Limb (tissue), 2 donors: ENCODE measurements at regions not wholly inside any gene's neighbourhood (a gene's known extent, or its start where the extent isn't known, plus 50 kb on each side); places are given as distances from the start of the nearest gene placed in this dataset.
A peak's percentile ranks its signal among the peaks of the same experiment; 100 is the strongest.

ENCODE experiments used
- DNase-seq, 2 donors: peaks; one replicate each; pipeline ENCODE4 v3.0.0-alpha.2; 2016; ENCODE audit errors: extremely low spot score in 2 of 2

- no peak for DNase-seq
Observed at GRCh38 chr20:56956534-56956933, 309.9 kb downstream of the BMP7 start.

- peak; percentile 76 to 77 for DNase-seq
Observed at GRCh38 chr20:56957737-56958553, 308.5 kb downstream of the BMP7 start.

GRCh38 chr20:56964901-56965300 is 301.5 kb downstream of the BMP7 start:
- DNase-seq = no peak

GRCh38 chr20:56967916-56968315 is 298.5 kb downstream of the BMP7 start:
- DNase-seq = no peak

GRCh38 chr20:56968376-56969048 is 297.9 kb downstream of the BMP7 start:
- DNase-seq = no peak

- peak in 1 of 2 donors; percentile 66 for DNase-seq
Observed at GRCh38 chr20:56974499-56975250, 291.8 kb downstream of the BMP7 start.

GRCh38 chr20:56975838-56976237 is 290.6 kb downstream of the BMP7 start:
- DNase-seq = no peak

- DNase-seq = no peak
Observed at GRCh38 chr20:56976336-56976735, 290.1 kb downstream of the BMP7 start.

GRCh38 chr20:56978475-56978874 is 288.0 kb downstream of the BMP7 start:
- no peak for DNase-seq

- DNase-seq = no peak
Observed at GRCh38 chr20:56979125-56979524, 287.3 kb downstream of the BMP7 start.

- no peak for DNase-seq
Observed at GRCh38 chr20:56981301-56981700, 285.1 kb downstream of the BMP7 start.

- no peak for DNase-seq
Observed at GRCh38 chr20:56983813-56984212, 282.6 kb downstream of the BMP7 start.

- no peak for DNase-seq
Observed at GRCh38 chr20:56985066-56985685, 281.3 kb downstream of the BMP7 start.

GRCh38 chr20:56986476-56986875 is 280.0 kb downstream of the BMP7 start:
- no peak for DNase-seq

- DNase-seq = no peak
Observed at GRCh38 chr20:56986931-56987720, 279.3 kb downstream of the BMP7 start.

GRCh38 chr20:56987986-56988385 is 278.5 kb downstream of the BMP7 start:
- DNase-seq = no peak

- DNase-seq = peak in 1 of 2 donors; percentile 13
Observed at GRCh38 chr20:56988446-56988845, 278.0 kb downstream of the BMP7 start.

- no peak for DNase-seq
Observed at GRCh38 chr20:56989516-56989915, 276.9 kb downstream of the BMP7 start.

- no peak for DNase-seq
Observed at GRCh38 chr20:56993020-56993559, 273.4 kb downstream of the BMP7 start.

GRCh38 chr20:56994006-56994405 is 272.4 kb downstream of the BMP7 start:
- no peak for DNase-seq

- DNase-seq = no peak
Observed at GRCh38 chr20:56995149-56995548, 271.3 kb downstream of the BMP7 start.
